ENCODE measurements at regions not wholly inside any gene's neighbourhood (a gene's known extent, or its start where the extent isn't known, plus 50 kb on each side); places are given as distances from the start of the nearest gene placed in this dataset.

- no peak for DNase-seq (ENCODE audit: low read depth in 2 of 2)
Observed at GRCh38 chr1:244952280-244952933, 88.1 kb upstream of the HNRNPU start.

- DNase-seq (ENCODE audit: low read depth in 2 of 2): no peak
Observed at GRCh38 chr1:244948416-244948815, 84.1 kb upstream of the HNRNPU start.

- no peak for DNase-seq (ENCODE audit: low read depth in 2 of 2)
Observed at GRCh38 chr1:244945109-244945671, 80.8 kb upstream of the HNRNPU start.

GRCh38 chr1:244941121-244941520 is 76.8 kb upstream of the HNRNPU start:
- DNase-seq (ENCODE audit: low read depth in 2 of 2): no peak

- DNase-seq (ENCODE audit: low read depth in 2 of 2): no peak
Observed at GRCh38 chr1:244937099-244937498, 72.8 kb upstream of the HNRNPU start.

- DNase-seq (ENCODE audit: low read depth in 2 of 2): no peak
Observed at GRCh38 chr1:244920911-244921761, 56.8 kb upstream of the HNRNPU start.

GRCh38 chr1:244919320-244920282 is 55.3 kb upstream of the HNRNPU start:
- no peak for DNase-seq (ENCODE audit: low read depth in 2 of 2)

- DNase-seq (ENCODE audit: low read depth in 2 of 2): peak; percentile 11 to 40
Observed at GRCh38 chr1:244918421-244919319, 54.3 kb upstream of the HNRNPU start.

- no peak for DNase-seq (ENCODE audit: low read depth in 2 of 2)
Observed at GRCh38 chr1:244917073-244917670, 52.8 kb upstream of the HNRNPU start.

GRCh38 chr1:244915736-244916135 is 51.4 kb upstream of the HNRNPU start:
- DNase-seq (ENCODE audit: low read depth in 2 of 2): no peak

- no peak for DNase-seq (ENCODE audit: low read depth in 2 of 2)
Observed at GRCh38 chr1:244914761-244915160, 50.4 kb upstream of the HNRNPU start.

Data from stimulated activated CD4-positive, alpha-beta T cell treated with anti-CD3 and anti-CD28 coated beads, Interleukin-1b, Interleukin-23, amount 100 ng/mL, for 1 hour (primary cell).